Peyer's patch (tissue), 4 donors: ENCODE measurements at regions not wholly inside any gene's neighbourhood (a gene's known extent, or its start where the extent isn't known, plus 50 kb on each side); places are given as distances from the start of the nearest gene placed in this dataset.

Source experiments
- DNase-seq, 3 donors: peaks; one replicate each; pipeline ENCODE4 v3.0.0-alpha.2; 2017 to 2019
- H3K27ac ChIP-seq, 4 donors: fragments of 200-600 bp; sonication (generic); one replicate each; pipeline ENCODE4 v1.5.1; 2016 to 2019
- H3K27me3 ChIP-seq, 2 donors: fragments of 200-600 bp; sonication (generic); one replicate each; pipeline ENCODE4 v1.5.1; 2019
- H3K36me3 ChIP-seq, 3 donors: fragments of 200-600 bp; sonication (generic); one replicate each; pipeline ENCODE4 v1.5.1; 2016 to 2019
- H3K4me1 ChIP-seq, 4 donors: fragments of 200-600 bp; sonication (generic); one replicate each; pipeline ENCODE4 v1.5.1; 2016 to 2019
- H3K4me3 ChIP-seq, 4 donors: fragments of 200-600 bp; sonication (generic); 1 replicate in 3 of 4; 2 replicates in 1 of 4; pipeline ENCODE4 v1.5.1; 2016 to 2019; ENCODE audit warnings: mild to moderate bottlenecking in 1 of 4
- H3K9me3 ChIP-seq, 4 donors: fragments of 200-600 bp; sonication (generic); one replicate each; pipeline ENCODE4 v1.5.1; 2016 to 2019; ENCODE audit warnings: mild to moderate bottlenecking in 1 of 4
- POLR2A ChIP-seq, 2 donors: fragments of 450-650 bp; IDR thresholded peaks; one replicate each; pipeline ENCODE4 v1.5.1; 2017; ENCODE audit warnings: antibody characterized with exemption in 2 of 2, mild to moderate bottlenecking in 2 of 2, moderate library complexity in 2 of 2
- TF ChIP-seq, protein P1 (sequence below), 6 experiments: fragments of 450-650 bp in 4 of 6; fragments of 200-600 bp in 2 of 6; sonication (generic) in 1 of 6; IDR thresholded peaks; one replicate each; pipeline ENCODE4 v1.5.1; 2017 to 2019; ENCODE audit warnings: antibody characterized with exemption in 6 of 6, mild to moderate bottlenecking in 3 of 6, moderate library complexity in 1 of 6

- no peaks in the 10 kb centered on the region for H3K36me3 ChIP-seq
- DNase-seq, result no peak
- H3K4me1 ChIP-seq, result no peaks in the 10 kb centered on the region
- no peaks in the 10 kb centered on the region for H3K9me3 ChIP-seq
- H3K27ac ChIP-seq, result no peak overlapping the region
- no peaks in the 10 kb centered on the region for H3K27me3 ChIP-seq
- H3K4me3 ChIP-seq, result no peak overlapping the region
- TF ChIP-seq, protein P1, sequence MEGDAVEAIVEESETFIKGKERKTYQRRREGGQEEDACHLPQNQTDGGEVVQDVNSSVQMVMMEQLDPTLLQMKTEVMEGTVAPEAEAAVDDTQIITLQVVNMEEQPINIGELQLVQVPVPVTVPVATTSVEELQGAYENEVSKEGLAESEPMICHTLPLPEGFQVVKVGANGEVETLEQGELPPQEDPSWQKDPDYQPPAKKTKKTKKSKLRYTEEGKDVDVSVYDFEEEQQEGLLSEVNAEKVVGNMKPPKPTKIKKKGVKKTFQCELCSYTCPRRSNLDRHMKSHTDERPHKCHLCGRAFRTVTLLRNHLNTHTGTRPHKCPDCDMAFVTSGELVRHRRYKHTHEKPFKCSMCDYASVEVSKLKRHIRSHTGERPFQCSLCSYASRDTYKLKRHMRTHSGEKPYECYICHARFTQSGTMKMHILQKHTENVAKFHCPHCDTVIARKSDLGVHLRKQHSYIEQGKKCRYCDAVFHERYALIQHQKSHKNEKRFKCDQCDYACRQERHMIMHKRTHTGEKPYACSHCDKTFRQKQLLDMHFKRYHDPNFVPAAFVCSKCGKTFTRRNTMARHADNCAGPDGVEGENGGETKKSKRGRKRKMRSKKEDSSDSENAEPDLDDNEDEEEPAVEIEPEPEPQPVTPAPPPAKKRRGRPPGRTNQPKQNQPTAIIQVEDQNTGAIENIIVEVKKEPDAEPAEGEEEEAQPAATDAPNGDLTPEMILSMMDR (IDR thresholded peaks at IDR 0.05), result no peak
- no peak for TF ChIP-seq POLR2A (IDR thresholded peaks at IDR 0.05)
These were observed 316.7 kb upstream of the DIPK2B start for GRCh38 chrX:45517090-45517973.

DNA sequence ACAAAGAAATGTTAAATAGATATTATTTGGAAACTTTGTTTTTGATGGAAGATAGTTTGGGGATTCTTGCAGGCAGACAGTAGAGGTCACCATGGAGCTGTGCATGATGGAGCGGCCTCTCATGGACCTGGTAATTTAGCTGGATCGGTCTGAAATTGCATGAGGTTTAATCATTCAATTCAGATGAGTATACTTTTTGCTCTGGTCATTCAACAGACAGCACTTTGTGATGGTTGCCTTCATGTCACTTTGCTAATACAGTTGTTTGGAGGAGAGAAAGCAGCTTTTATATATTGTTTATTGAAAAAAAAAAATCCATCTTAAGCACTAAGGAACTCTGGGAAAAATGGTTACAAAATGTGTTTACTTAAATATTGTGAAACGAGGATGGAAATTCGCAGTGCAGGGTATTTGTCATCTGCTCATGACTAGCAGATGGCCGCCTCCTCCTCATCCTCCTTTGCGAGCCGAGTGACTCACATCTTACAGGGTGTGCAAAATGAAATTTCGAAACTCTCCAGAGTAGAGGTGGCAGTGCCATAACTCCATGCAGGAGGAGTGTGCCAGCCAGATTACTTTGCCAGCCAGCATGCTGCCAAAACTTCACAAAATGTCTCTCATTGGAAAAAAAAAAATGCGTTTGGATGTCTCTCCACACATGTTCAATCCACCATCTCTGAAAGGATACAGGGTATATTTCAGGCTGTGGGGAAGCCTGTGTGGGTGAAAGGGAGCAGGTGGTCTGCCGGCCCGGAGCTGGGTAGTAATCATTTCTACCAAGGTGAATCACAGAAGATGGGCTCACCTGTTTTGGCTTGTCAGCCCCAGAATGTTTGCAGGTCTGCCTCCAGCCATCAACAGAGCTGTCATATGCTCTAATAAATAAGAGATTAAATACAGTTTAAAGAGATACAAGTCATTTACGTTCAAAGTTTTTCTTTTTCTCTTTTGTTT, 314.9 kb upstream of the DIPK2B start:
- DNase-seq, result peak in 1 of 3 donors; percentile 71
- H3K4me1 ChIP-seq, result no peaks in the 10 kb centered on the region
- no peaks in the 10 kb centered on the region for H3K9me3 ChIP-seq
- H3K27me3 ChIP-seq, result no peaks in the 10 kb centered on the region
- H3K36me3 ChIP-seq, result no peaks in the 10 kb centered on the region
- TF ChIP-seq, protein P1 (IDR thresholded peaks at IDR 0.05), result peak in 4 of 6 experiments; percentile 50 to 71 (median 54)
- no peak for TF ChIP-seq POLR2A (IDR thresholded peaks at IDR 0.05)
- no peak overlapping the region for H3K4me3 ChIP-seq
- peak overlapping the region in 1 of 4 donors; percentile 50 for H3K27ac ChIP-seq

- Histone ChIP-seq H3K36me3 (no peaks in the 10 kb centered on the region), H3K4me1 (no peaks in the 10 kb centered on the region), H3K4me3 (no peak overlapping the region), H3K27me3 (no peaks in the 10 kb centered on the region), H3K9me3 (no peaks in the 10 kb centered on the region), H3K27ac (no peak overlapping the region)
- DNase-seq, result no peak
- TF ChIP-seq, protein P1 (IDR thresholded peaks at IDR 0.05), result no peak
- TF ChIP-seq POLR2A (IDR thresholded peaks at IDR 0.05), result no peak
These were observed 312.4 kb upstream of the DIPK2B start for GRCh38 chrX:45513042-45513441.

GRCh38 chrX:45508454-45508853, 307.8 kb upstream of the DIPK2B start:
- no peaks in the 10 kb centered on the region for H3K9me3 ChIP-seq
- DNase-seq, result no peak
- H3K27me3 ChIP-seq, result no peaks in the 10 kb centered on the region
- TF ChIP-seq POLR2A (IDR thresholded peaks at IDR 0.05), result no peak
- TF ChIP-seq, protein P1 (IDR thresholded peaks at IDR 0.05), result no peak
- H3K4me3 ChIP-seq, result no peak overlapping the region
- H3K27ac ChIP-seq, result peak overlapping the region in 1 of 4 donors; percentile 31
- peaks cover 0 to 6% (median 0%) of the 10 kb centered on the region in 4 donors for H3K4me1 ChIP-seq
- no peaks in the 10 kb centered on the region for H3K36me3 ChIP-seq

- no peak for DNase-seq
- H3K4me1 ChIP-seq, result peaks cover 0 to 6% (median 0%) of the 10 kb centered on the region in 4 donors
- no peaks in the 10 kb centered on the region for H3K36me3 ChIP-seq
- TF ChIP-seq POLR2A (IDR thresholded peaks at IDR 0.05), result no peak
- TF ChIP-seq, protein P1 (IDR thresholded peaks at IDR 0.05), result no peak
- peak overlapping the region in 3 of 4 donors; percentile 40 to 87 (median 72) for H3K27ac ChIP-seq
- no peaks in the 10 kb centered on the region for H3K27me3 ChIP-seq
- no peaks in the 10 kb centered on the region for H3K9me3 ChIP-seq
- H3K4me3 ChIP-seq, result no peak overlapping the region
These were observed 305.6 kb upstream of the DIPK2B start for GRCh38 chrX:45506149-45506730.
